Ovary (tissue), 7 donors: ENCODE measurements at regions not wholly inside any gene's neighbourhood (a gene's known extent, or its start where the extent isn't known, plus 50 kb on each side); places are given as distances from the start of the nearest gene placed in this dataset.

Experiments used
- DNase-seq, 5 donors: peaks; one replicate each; pipeline ENCODE4 v3.0.0-alpha.2; 2019 to 2020
- H3K27ac ChIP-seq, 2 donors: fragments of 200-600 bp; one replicate each; pipeline versions ENCODE4 v1.5.1 to v1.8.0; 2019 to 2022
- H3K27me3 ChIP-seq: fragments of 200-600 bp; one replicate; pipeline ENCODE4 v1.8.0; 2022
- H3K36me3 ChIP-seq: fragments of 200-600 bp; sonication (generic); one replicate; pipeline ENCODE4 v1.5.1; 2019
- H3K4me1 ChIP-seq: one replicate; pipeline ENCODE4 v1.8.1; 2013; ENCODE audit warnings: mild to moderate bottlenecking, moderate library complexity; ENCODE audit not compliant: insufficient read depth
- H3K4me3 ChIP-seq: fragments of 200-600 bp; sonication (generic); one replicate; pipeline ENCODE4 v1.5.1; 2017
- H3K9me3 ChIP-seq, 2 donors: fragments of 200-600 bp in 1 of 2; sonication (generic) in 1 of 2; one replicate each; pipeline versions ENCODE4 v1.5.1 to v1.8.1; 2013 to 2019; ENCODE audit warnings: mild to moderate bottlenecking in 1 of 2, moderate library complexity in 1 of 2
- CTCF ChIP-seq, 3 donors: fragments of 450-650 bp in 2 of 3; fragments of 200-600 bp in 1 of 3; IDR thresholded peaks; one replicate each; pipeline versions ENCODE4 v1.5.1 to v1.8.0; 2016 to 2022; ENCODE audit warnings: antibody characterized with exemption in 3 of 3, mild to moderate bottlenecking in 1 of 3
- EP300 ChIP-seq: sonication (generic); formaldehyde crosslinking; IDR thresholded peaks from one replicate; pipeline ENCODE4 v1.6.1; 2017; ENCODE audit warnings: antibody characterized with exemption
- POLR2A ChIP-seq: fragments of 450-650 bp; IDR thresholded peaks from one replicate; pipeline ENCODE4 v1.6.1; 2017; ENCODE audit warnings: antibody characterized with exemption, mild to moderate bottlenecking, moderate library complexity
- WGBS, 3 donors: extraction: QIAGEN DNeasy Blood & Tissue Kit in 1 of 3; methylation state at CpG; one replicate each; pipeline versions ENCODE4 v1.1.5 to v1.1.7; 2013 to 2017; 5-methylcytosine and 5-hydroxymethylcytosine counted together
- intact Hi-C, 4 donors: fragments of 100-400 bp; cut with DNase I; formaldehyde crosslinking; loops; one replicate each; pipeline versions ENCODE4 v1.11.0 to v1.15.1; 2022 to 2023
- donor health status: DM: no; HTN: no; CAD: no; lungs with moderate emphysema.
- donor health status: DM: no; HTN: no; CAD: no.
- donor health status: Bipolar disorder and iron deficiency.
- donor health status: DM: no; HTN: no; CAD: no.
- donor health status: DM: yes; HTN: yes; CAD: no.

- Histone ChIP-seq H3K4me1 (peaks cover 2% of the 10 kb centered on the region), H3K27ac (no peak overlapping the region), H3K36me3 (no peaks in the 10 kb centered on the region), H3K9me3 (no peaks in the 10 kb centered on the region), H3K27me3 (no peaks in the 10 kb centered on the region), H3K4me3 (no peak overlapping the region)
- intact Hi-C loops = no loop called here
- WGBS, 3 donors = 96 to 98% (median 97%) methylated on average over 2 of the region's 2 CpGs
- no peak for DNase-seq
- no peak for TF ChIP-seq EP300
Observed at GRCh38 chr6:11922901-11923300, 89.2 kb upstream of the HIVEP1 start.

GRCh38 chr6:11921751-11922150, 90.4 kb upstream of the HIVEP1 start:
- TF ChIP-seq CTCF (IDR thresholded peaks at IDR 0.05) (no peak), EP300 (no peak), POLR2A (no peak)
- no peak overlapping the region for H3K27ac ChIP-seq
- H3K36me3 ChIP-seq = no peaks in the 10 kb centered on the region
- DNase-seq = no peak
- intact Hi-C loops = no loop called here
- no peaks in the 10 kb centered on the region for H3K27me3 ChIP-seq
- peaks cover 2% of the 10 kb centered on the region for H3K4me1 ChIP-seq
- WGBS, 3 donors = 55 to 81% (median 74%) methylated on average over 2 of the region's 2 CpGs
- H3K9me3 ChIP-seq = no peaks in the 10 kb centered on the region
- no peak overlapping the region for H3K4me3 ChIP-seq

- intact Hi-C loops = no loop called here
- 43 to 69% (median 57%) methylated on average over 5 of the region's 5 CpGs for WGBS, 3 donors
- TF ChIP-seq EP300 (no peak), CTCF (IDR thresholded peaks at IDR 0.05) (no peak), POLR2A (no peak)
- H3K27me3 ChIP-seq = no peaks in the 10 kb centered on the region
- H3K27ac ChIP-seq = no peak overlapping the region
- H3K4me3 ChIP-seq = no peak overlapping the region
- peak in 1 of 5 donors; percentile 33 for DNase-seq
- peaks cover 2% of the 10 kb centered on the region for H3K4me1 ChIP-seq
- H3K36me3 ChIP-seq = no peaks in the 10 kb centered on the region
- no peaks in the 10 kb centered on the region for H3K9me3 ChIP-seq
Observed at GRCh38 chr6:11921017-11921438, 91.1 kb upstream of the HIVEP1 start.

GRCh38 chr6:11920566-11920965, 91.5 kb upstream of the HIVEP1 start:
- DNase-seq = no peak
- H3K36me3 ChIP-seq = no peaks in the 10 kb centered on the region
- H3K9me3 ChIP-seq = no peaks in the 10 kb centered on the region
- peaks cover 2% of the 10 kb centered on the region for H3K4me1 ChIP-seq
- TF ChIP-seq EP300 (no peak), CTCF (IDR thresholded peaks at IDR 0.05) (no peak), POLR2A (no peak)
- intact Hi-C loops = no loop called here
- no peaks in the 10 kb centered on the region for H3K27me3 ChIP-seq
- 94 to 98% (median 95%) methylated on average over 3 of the region's 3 CpGs for WGBS, 3 donors
- H3K4me3 ChIP-seq = no peak overlapping the region
- H3K27ac ChIP-seq = no peak overlapping the region

GRCh38 chr6:11919771-11920440, 92.2 kb upstream of the HIVEP1 start:
- H3K4me3 ChIP-seq = no peak overlapping the region
- TF ChIP-seq POLR2A (no peak), CTCF (IDR thresholded peaks at IDR 0.05) (no peak), EP300 (no peak)
- peaks cover 2% of the 10 kb centered on the region for H3K4me1 ChIP-seq
- no peaks in the 10 kb centered on the region for H3K36me3 ChIP-seq
- DNase-seq = no peak
- H3K27ac ChIP-seq = no peak overlapping the region
- 80 to 86% (median 84%) methylated on average over 8 of the region's 8 CpGs for WGBS, 3 donors
- H3K27me3 ChIP-seq = no peaks in the 10 kb centered on the region
- intact Hi-C loops = no loop called here
- no peaks in the 10 kb centered on the region for H3K9me3 ChIP-seq
